ENCODE measurements at regions not wholly inside any gene's neighbourhood (a gene's known extent, or its start where the extent isn't known, plus 50 kb on each side); places are given as distances from the start of the nearest gene placed in this dataset.
"Not testable (repeated sequence)": the region's sequence is repeated elsewhere in the genome, so short reads cannot be mapped to it uniquely, and the experiment has no call there.

- not testable (repeated sequence) for TF ChIP-seq ESRRG (CRISPR knock-in tag; IDR thresholded peaks at IDR 0.05); ZNF565 (CRISPR knock-in tag; conservative IDR thresholded peaks at IDR 0.05; ENCODE audit: low read depth); BACH2 (CRISPR knock-in tag; IDR thresholded peaks at IDR 0.05; ENCODE audit: borderline replicate concordance); ISL1 (CRISPR knock-in tag; IDR thresholded peaks at IDR 0.05); ARNTL (CRISPR knock-in tag; IDR thresholded peaks at IDR 0.05; ENCODE audit: borderline replicate concordance, low read depth); PATZ1 (CRISPR knock-in tag; IDR thresholded peaks at IDR 0.05; ENCODE audit: borderline replicate concordance); GLIS3 (CRISPR knock-in tag; IDR thresholded peaks at IDR 0.05)
Observed at GRCh38 chr14:106398931-106399331, 872.5 kb downstream of the TMEM121 start.
